ENCODE measurements at regions not wholly inside any gene's neighbourhood (a gene's known extent, or its start where the extent isn't known, plus 50 kb on each side); places are given as distances from the start of the nearest gene placed in this dataset.

DNA sequence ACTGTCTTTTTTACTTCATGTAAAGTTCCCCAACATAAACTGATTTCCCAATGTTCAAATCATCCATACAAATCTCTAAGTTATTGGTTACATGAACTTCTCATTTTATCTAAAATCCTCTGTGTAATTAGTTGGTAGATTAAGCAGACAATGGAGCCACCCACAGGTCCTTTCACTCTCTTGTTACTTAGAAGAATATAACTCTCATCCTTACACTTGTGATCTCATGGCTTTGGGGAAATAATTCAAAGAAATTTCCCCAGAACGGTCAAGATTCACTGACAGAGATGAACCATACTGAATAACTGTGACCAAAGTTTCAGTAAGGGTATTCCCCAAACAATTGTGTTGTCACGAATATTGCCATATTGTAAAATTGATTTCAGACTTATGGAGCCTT is 1102.6 kb upstream of the EPHA6 start:
- TF ChIP-seq, protein P1, sequence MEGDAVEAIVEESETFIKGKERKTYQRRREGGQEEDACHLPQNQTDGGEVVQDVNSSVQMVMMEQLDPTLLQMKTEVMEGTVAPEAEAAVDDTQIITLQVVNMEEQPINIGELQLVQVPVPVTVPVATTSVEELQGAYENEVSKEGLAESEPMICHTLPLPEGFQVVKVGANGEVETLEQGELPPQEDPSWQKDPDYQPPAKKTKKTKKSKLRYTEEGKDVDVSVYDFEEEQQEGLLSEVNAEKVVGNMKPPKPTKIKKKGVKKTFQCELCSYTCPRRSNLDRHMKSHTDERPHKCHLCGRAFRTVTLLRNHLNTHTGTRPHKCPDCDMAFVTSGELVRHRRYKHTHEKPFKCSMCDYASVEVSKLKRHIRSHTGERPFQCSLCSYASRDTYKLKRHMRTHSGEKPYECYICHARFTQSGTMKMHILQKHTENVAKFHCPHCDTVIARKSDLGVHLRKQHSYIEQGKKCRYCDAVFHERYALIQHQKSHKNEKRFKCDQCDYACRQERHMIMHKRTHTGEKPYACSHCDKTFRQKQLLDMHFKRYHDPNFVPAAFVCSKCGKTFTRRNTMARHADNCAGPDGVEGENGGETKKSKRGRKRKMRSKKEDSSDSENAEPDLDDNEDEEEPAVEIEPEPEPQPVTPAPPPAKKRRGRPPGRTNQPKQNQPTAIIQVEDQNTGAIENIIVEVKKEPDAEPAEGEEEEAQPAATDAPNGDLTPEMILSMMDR (IDR thresholded peaks at IDR 0.05; ENCODE audit: low read depth, low read length), result no peak
- Histone ChIP-seq H3K27me3 (no peaks in the 10 kb centered on the region), H3K9me3 (no peaks in the 10 kb centered on the region), H3K36me3 (no peaks in the 10 kb centered on the region), H3K4me1 (no peaks in the 10 kb centered on the region), H3K4me3 (ENCODE audit: low read depth, low read length) (no peak overlapping the region)
- no peak for DNase-seq

DNA sequence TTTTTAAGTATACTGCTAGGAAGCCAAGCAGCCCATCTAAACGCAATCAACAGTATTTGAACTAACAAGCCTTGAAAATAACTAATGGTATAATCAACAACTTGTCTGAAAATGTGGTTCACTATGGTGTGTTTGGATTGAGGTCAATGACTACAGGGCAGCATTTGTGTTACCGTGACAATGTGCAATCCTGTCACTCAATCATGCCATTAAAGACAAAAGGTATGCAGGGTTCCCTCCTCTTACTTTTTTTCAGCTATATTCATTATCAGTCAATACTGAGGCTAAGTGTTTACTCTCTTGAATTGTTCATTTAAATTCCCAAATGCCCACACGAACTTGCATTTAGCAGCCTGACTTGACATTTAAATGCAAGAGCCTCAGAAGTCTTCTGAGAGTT is 1099.3 kb upstream of the EPHA6 start:
- no peaks in the 10 kb centered on the region for H3K9me3 ChIP-seq
- TF ChIP-seq, protein P1 (IDR thresholded peaks at IDR 0.05; ENCODE audit: low read depth, low read length), result no peak
- DNase-seq, result no peak
- no peak overlapping the region for H3K4me3 ChIP-seq (ENCODE audit: low read depth, low read length)
- H3K36me3 ChIP-seq, result no peaks in the 10 kb centered on the region
- no peaks in the 10 kb centered on the region for H3K4me1 ChIP-seq
- H3K27me3 ChIP-seq, result no peaks in the 10 kb centered on the region

DNA sequence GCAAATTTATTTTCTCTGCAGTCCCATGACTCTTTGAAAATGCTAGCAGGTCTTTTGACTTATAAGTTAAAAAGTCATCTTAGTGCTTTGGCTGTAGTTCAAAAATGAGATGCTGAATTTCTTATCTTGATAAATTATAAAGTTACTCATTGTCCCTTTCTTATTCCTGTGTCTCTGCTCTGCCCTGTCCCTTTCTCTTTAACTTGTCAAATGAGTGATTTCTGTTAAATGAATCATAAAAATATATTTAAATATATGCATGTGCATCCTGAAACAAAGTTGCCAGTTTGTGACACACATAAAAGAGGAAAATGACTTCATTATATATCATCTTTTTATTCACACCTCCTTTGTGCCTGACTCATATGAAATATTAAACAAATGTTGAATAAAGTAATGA is 1097.3 kb upstream of the EPHA6 start:
- no peak for DNase-seq
- Histone ChIP-seq H3K27me3 (no peaks in the 10 kb centered on the region), H3K4me3 (ENCODE audit: low read depth, low read length) (no peak overlapping the region), H3K4me1 (no peaks in the 10 kb centered on the region), H3K36me3 (no peaks in the 10 kb centered on the region), H3K9me3 (no peaks in the 10 kb centered on the region)
- TF ChIP-seq, protein P1 (IDR thresholded peaks at IDR 0.05; ENCODE audit: low read depth, low read length), result no peak

DNA sequence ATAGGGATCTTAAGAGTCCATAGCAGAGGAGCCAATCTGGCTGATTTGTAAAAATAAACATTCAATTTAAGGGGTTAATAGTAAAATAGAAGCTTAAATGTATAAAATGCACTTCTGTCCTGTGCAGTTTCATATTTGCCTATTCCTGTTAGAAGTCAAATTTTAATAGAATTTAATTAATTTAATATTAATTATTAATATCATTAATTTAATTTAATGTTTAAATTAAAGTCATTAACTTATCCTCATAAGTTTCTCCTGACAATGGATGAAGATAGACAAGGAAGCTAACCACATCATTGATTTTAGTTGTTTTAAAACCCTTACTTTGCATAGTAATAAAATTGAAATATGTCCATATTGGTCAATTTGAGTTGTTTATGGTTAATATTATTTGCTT is 1096.2 kb upstream of the EPHA6 start:
- no peak overlapping the region for H3K4me3 ChIP-seq (ENCODE audit: low read depth, low read length)
- no peaks in the 10 kb centered on the region for H3K4me1 ChIP-seq
- H3K9me3 ChIP-seq, result no peaks in the 10 kb centered on the region
- TF ChIP-seq, protein P1 (IDR thresholded peaks at IDR 0.05; ENCODE audit: low read depth, low read length), result no peak
- no peaks in the 10 kb centered on the region for H3K27me3 ChIP-seq
- DNase-seq, result no peak
- no peaks in the 10 kb centered on the region for H3K36me3 ChIP-seq

DNA sequence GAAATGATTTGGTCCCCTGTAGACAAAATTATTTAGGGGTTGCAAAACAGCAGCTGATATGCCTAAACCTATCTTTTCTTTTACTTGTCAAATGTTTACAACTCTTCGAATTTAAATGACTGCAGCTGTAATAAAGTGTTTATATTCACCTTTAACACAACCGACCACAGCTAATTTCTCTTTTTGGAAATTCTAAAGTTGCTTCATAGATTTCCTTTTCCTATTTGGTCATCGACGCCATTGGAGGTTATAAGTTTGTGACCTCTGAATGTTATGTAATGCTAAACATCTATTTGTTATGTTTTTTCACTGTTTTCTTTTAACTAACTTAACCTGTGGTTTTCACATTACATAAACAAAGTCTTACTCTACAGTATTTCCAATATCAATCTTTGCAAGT is 1094.9 kb upstream of the EPHA6 start:
- H3K4me3 ChIP-seq (ENCODE audit: low read depth, low read length), result no peak overlapping the region
- H3K27me3 ChIP-seq, result no peaks in the 10 kb centered on the region
- H3K4me1 ChIP-seq, result no peaks in the 10 kb centered on the region
- TF ChIP-seq, protein P1 (IDR thresholded peaks at IDR 0.05; ENCODE audit: low read depth, low read length), result no peak
- H3K36me3 ChIP-seq, result no peaks in the 10 kb centered on the region
- DNase-seq, result no peak
- no peaks in the 10 kb centered on the region for H3K9me3 ChIP-seq

DNA sequence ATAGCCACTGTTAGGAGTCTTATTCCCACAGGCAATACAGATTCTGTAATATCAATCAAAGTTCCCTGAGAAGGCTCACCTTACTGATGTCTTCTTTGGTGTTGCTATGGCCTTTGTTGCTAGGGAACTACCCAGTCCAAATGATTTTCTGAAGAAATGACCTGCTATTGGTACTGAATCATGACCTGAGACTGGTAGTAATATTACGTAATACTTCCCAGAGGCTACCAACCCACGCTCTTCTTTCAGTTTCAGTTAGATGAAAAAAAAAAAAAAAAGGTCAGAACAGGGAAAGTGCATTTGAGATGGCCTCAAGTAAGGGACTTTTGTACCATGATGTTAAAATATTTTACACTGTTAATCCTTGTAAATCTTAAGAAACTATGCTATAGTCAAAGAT is 1092.5 kb upstream of the EPHA6 start:
- Histone ChIP-seq H3K4me1 (no peaks in the 10 kb centered on the region), H3K27me3 (no peaks in the 10 kb centered on the region), H3K9me3 (no peaks in the 10 kb centered on the region), H3K4me3 (ENCODE audit: low read depth, low read length) (no peak overlapping the region), H3K36me3 (no peaks in the 10 kb centered on the region)
- DNase-seq, result no peak
- TF ChIP-seq, protein P1 (IDR thresholded peaks at IDR 0.05; ENCODE audit: low read depth, low read length), result no peak
